B cell (primary cell): ENCODE measurements at regions not wholly inside any gene's neighbourhood (a gene's known extent, or its start where the extent isn't known, plus 50 kb on each side); places are given as distances from the start of the nearest gene placed in this dataset.

Experiments
- ATAC-seq: fragments of 200-7000 bp; cut with Tn5 transposase; one replicate; pipeline ENCODE4 v1.10.0; 2021; ENCODE audit warnings: low read depth, mild to moderate bottlenecking, moderate number of reproducible peaks, moderate library complexity
- CTCF ChIA-PET: fragments of 350-600 bp; sonication (Branson Sonifier 250); formaldehyde crosslinking; loops from one replicate; lab custom pipeline; 2021; ENCODE audit warnings: antibody characterized with exemption, inconsistent platforms; lab: Charles Lee
- POLR2A ChIA-PET: fragments of 350-600 bp; sonication (Branson Sonifier 250); formaldehyde crosslinking; loops from one replicate; lab custom pipeline; 2021; ENCODE audit warnings: antibody characterized with exemption; lab: Charles Lee
- DNase-seq: peaks from one replicate; pipeline ENCODE4 v3.0.0; 2013
- H2AFZ ChIP-seq: 2 replicates; pipeline ENCODE4 v1.6.1; 2012; ENCODE audit warnings: mild to moderate bottlenecking, low read depth, low read length; ENCODE audit not compliant: insufficient read depth, poor library complexity, severe bottlenecking
- H3K27ac ChIP-seq, 2 donors: 1 replicate in 1 of 2; 2 replicates in 1 of 2; pipeline ENCODE4 v1.5.1; 2012 to 2013; ENCODE audit warnings: low read length in 2 of 2, mild to moderate bottlenecking in 2 of 2, moderate library complexity in 1 of 2
- H3K27me3 ChIP-seq, 4 experiments: fragments of 200-600 bp in 1 of 4; sonication (generic) in 1 of 4; replicated peaks in 1 of 4; 1 replicate in 2 of 4; 2 replicates in 2 of 4; pipeline versions ENCODE4 v1.6.1 to v1.7.0; 2013 to 2016; ENCODE audit warnings: low read length in 3 of 4, mild to moderate bottlenecking in 2 of 4, mixed read lengths in 1 of 4, moderate library complexity in 1 of 4; ENCODE audit not compliant: insufficient read depth in 4 of 4, control insufficient read depth in 3 of 4; ENCODE audit errors: control extremely low read depth in 1 of 4
- H3K36me3 ChIP-seq, 2 experiments: replicated peaks in 1 of 2; 1 replicate in 1 of 2; 2 replicates in 1 of 2; pipeline versions ENCODE4 v1.6.1 to v1.7.1; 2013; ENCODE audit warnings: low read length in 1 of 2; ENCODE audit not compliant: insufficient read depth in 2 of 2, control insufficient read depth in 1 of 2; ENCODE audit errors: control extremely low read depth in 1 of 2, extremely low read depth in 1 of 2
- H3K4me1 ChIP-seq, 2 donors: fragments of 200-600 bp in 1 of 2; sonication (generic) in 1 of 2; 1 replicate in 1 of 2; 2 replicates in 1 of 2; pipeline versions ENCODE4 v1.5.1 to v1.6.1; 2013 to 2017; ENCODE audit warnings: low read length in 2 of 2; ENCODE audit not compliant: control insufficient read depth in 2 of 2, insufficient read depth in 2 of 2
- H3K4me2 ChIP-seq: replicated peaks from 2 replicates; pipeline ENCODE3; 2012; ENCODE audit warnings: mild to moderate bottlenecking, low read depth, low read length; ENCODE audit not compliant: poor library complexity, severe bottlenecking
- H3K4me3 ChIP-seq, 5 experiments: fragments of 200-600 bp in 1 of 5; sonication (generic) in 1 of 5; 1 replicate in 3 of 5; 2 replicates in 2 of 5; pipeline versions ENCODE4 v1.5.1 to v1.7.0; 2011 to 2016; ENCODE audit warnings: low read length in 4 of 5, mild to moderate bottlenecking in 4 of 5, low read depth in 2 of 5, control low read depth in 1 of 5, moderate library complexity in 1 of 5; ENCODE audit not compliant: insufficient read depth in 1 of 5; ENCODE audit errors: control extremely low read depth in 1 of 5, extremely low read depth in 1 of 5
- H3K79me2 ChIP-seq: fragments of 200-600 bp; sonication (generic); one replicate; pipeline ENCODE4 v1.6.0; 2016; ENCODE audit warnings: low read length; ENCODE audit not compliant: control insufficient read depth, insufficient read depth
- H3K9ac ChIP-seq: fragments of 200-600 bp; sonication (generic); 2 replicates; pipeline ENCODE4 v1.6.1; 2017; ENCODE audit warnings: mild to moderate bottlenecking, low read length, moderate library complexity
- H3K9me3 ChIP-seq, 3 donors: one replicate each; pipeline versions ENCODE4 v1.6.1 to v1.7.1; 2013; ENCODE audit warnings: low read length in 2 of 3; ENCODE audit not compliant: control insufficient read depth in 2 of 3, insufficient read depth in 1 of 3; ENCODE audit errors: control extremely low read depth in 1 of 3
- H4K20me1 ChIP-seq: 2 replicates; pipeline ENCODE4 v1.6.0; 2012; ENCODE audit warnings: mild to moderate bottlenecking, low read length; ENCODE audit not compliant: insufficient read depth, control insufficient read depth, poor library complexity, severe bottlenecking
- H3K27ac Mint-ChIP-seq: one replicate; pipeline ENCODE4 v1.8.0; 2021; ENCODE audit warnings: mixed read lengths
- H3K27me3 Mint-ChIP-seq: one replicate; pipeline ENCODE4 v1.8.0; 2021; ENCODE audit warnings: mixed read lengths
- H3K4me1 Mint-ChIP-seq: one replicate; pipeline ENCODE4 v1.8.0; 2021; ENCODE audit warnings: mixed read lengths
- H3K4me3 Mint-ChIP-seq: one replicate; pipeline ENCODE4 v1.8.0; 2021; ENCODE audit warnings: mixed read lengths
- H3K9me3 Mint-ChIP-seq: one replicate; pipeline ENCODE4 v1.8.0; 2022; ENCODE audit warnings: mixed read lengths; ENCODE audit not compliant: insufficient read depth
- EZH2 ChIP-seq: IDR thresholded peaks from 2 replicates; pipeline ENCODE4 v1.6.1; 2012; ENCODE audit warnings: borderline replicate concordance, low read depth, mild to moderate bottlenecking, moderate library complexity, low read length; ENCODE audit not compliant: insufficient read depth, poor library complexity, severe bottlenecking
- WGBS: methylation state at CpG from one replicate; pipeline ENCODE4 v1.1.5; 2013; ENCODE audit warnings: missing lambda C conversion rate; ENCODE audit not compliant: insufficient coverage; 5-methylcytosine and 5-hydroxymethylcytosine counted together
- intact Hi-C: fragments of 100-400 bp; cut with micrococcal nuclease; formaldehyde crosslinking; loops from one replicate; pipeline ENCODE4 v1.10.0; 2022
- TF ChIP-seq, protein P1 (sequence below): fragments of 200-600 bp; IDR thresholded peaks from one replicate; pipeline ENCODE4 v1.8.0; 2022; ENCODE audit warnings: antibody characterized with exemption, mild to moderate bottlenecking

DNA sequence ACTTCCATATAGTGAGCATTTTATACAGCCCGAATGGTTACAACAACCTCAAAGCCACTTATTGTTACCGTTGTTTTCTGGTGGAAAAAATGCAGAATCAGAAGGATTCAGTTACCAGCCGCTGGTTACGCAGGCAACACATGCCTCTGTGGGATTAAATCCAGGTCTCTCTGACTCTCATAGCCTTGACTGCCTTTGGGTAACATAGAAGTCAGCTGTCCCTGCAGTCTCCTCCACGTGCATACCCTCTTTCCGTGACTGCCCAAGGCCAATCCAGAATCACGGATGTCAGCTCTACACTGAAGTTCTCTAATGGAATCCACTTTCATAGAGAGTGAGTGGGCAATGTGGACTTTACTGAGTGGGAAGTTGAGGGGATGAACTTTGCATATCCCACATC is 189.5 kb upstream of the DNAJC19 start:
- 91% methylated on average over 3 of the region's 7 CpGs for WGBS
- CTCF ChIA-PET = no interaction called here

DNA sequence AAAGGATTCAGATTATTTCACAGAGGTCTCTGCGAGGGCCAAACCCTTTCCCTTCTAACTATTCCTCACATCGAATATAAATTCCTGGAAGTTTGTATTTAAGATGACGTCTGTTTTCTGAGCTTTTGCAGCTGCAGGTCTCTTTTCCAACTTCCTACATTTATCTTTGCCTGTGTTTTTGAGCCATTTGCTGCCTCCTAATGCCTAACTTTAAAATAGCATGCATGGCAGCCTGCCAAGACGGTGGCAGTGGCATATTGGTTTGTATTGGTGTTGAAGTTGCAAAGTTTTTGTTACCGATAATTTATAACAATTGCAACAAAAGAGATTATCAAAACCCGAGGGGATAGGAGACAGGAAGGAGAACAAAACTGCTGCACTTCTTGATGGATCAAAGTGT is 187.1 kb upstream of the DNAJC19 start:
- Histone ChIP-seq H3K4me2 (no peak overlapping the region), H3K27ac (no peak overlapping the region), H3K79me2 (no peaks in the 10 kb centered on the region), H3K9me3 (no peaks in the 10 kb centered on the region), H3K4me3 (no peak overlapping the region), H3K4me1 (no peaks in the 10 kb centered on the region), H3K9ac (no peak overlapping the region), H4K20me1 (no peaks in the 10 kb centered on the region), H2AFZ (no peak overlapping the region), H3K36me3 (no peaks in the 10 kb centered on the region), H3K27me3 (no peaks in the 10 kb centered on the region)
- Mint-ChIP-seq H3K27ac (no peak overlapping the region), H3K27me3 (no peaks in the 10 kb centered on the region), H3K9me3 (no peaks in the 10 kb centered on the region), H3K4me1 (no peaks in the 10 kb centered on the region), H3K4me3 (no peak overlapping the region)
- intact Hi-C loops = no loop called here
- ATAC-seq = no peak
- WGBS = no CpG with 5 or more reads among the region's 6 CpGs
- CTCF ChIA-PET = no interaction called here
- no peak for TF ChIP-seq EZH2
- TF ChIP-seq, protein P1, sequence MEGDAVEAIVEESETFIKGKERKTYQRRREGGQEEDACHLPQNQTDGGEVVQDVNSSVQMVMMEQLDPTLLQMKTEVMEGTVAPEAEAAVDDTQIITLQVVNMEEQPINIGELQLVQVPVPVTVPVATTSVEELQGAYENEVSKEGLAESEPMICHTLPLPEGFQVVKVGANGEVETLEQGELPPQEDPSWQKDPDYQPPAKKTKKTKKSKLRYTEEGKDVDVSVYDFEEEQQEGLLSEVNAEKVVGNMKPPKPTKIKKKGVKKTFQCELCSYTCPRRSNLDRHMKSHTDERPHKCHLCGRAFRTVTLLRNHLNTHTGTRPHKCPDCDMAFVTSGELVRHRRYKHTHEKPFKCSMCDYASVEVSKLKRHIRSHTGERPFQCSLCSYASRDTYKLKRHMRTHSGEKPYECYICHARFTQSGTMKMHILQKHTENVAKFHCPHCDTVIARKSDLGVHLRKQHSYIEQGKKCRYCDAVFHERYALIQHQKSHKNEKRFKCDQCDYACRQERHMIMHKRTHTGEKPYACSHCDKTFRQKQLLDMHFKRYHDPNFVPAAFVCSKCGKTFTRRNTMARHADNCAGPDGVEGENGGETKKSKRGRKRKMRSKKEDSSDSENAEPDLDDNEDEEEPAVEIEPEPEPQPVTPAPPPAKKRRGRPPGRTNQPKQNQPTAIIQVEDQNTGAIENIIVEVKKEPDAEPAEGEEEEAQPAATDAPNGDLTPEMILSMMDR = peak; percentile 26
- peak; percentile 4 for DNase-seq
- POLR2A ChIA-PET = no interaction called here

More for the DNA sequence above, 189.5 kb upstream of the DNAJC19 start:
- H3K4me1 ChIP-seq = no peaks in the 10 kb centered on the region
- no peak overlapping the region for H3K4me3 ChIP-seq
- POLR2A ChIA-PET = no interaction called here
- H3K4me1 Mint-ChIP-seq = no peaks in the 10 kb centered on the region
- H3K27ac ChIP-seq = no peak overlapping the region
- H3K36me3 ChIP-seq = no peaks in the 10 kb centered on the region
- no peak overlapping the region for H3K4me2 ChIP-seq
- ATAC-seq (no peak), DNase-seq (no peak)
- no peak overlapping the region for H3K9ac ChIP-seq
- no peaks in the 10 kb centered on the region for H3K79me2 ChIP-seq
- no peaks in the 10 kb centered on the region for H4K20me1 ChIP-seq
- H3K9me3 ChIP-seq = peaks cover 0 to 6% (median 0%) of the 10 kb centered on the region in 3 donors
- H3K4me3 Mint-ChIP-seq = no peak overlapping the region
- no peaks in the 10 kb centered on the region for H3K27me3 Mint-ChIP-seq
- no peak overlapping the region for H2AFZ ChIP-seq
- H3K27ac Mint-ChIP-seq = no peak overlapping the region
- H3K9me3 Mint-ChIP-seq = no peaks in the 10 kb centered on the region
- no peak for TF ChIP-seq EZH2
- TF ChIP-seq, protein P1 = no peak
- intact Hi-C loops = no loop called here
- no peaks in the 10 kb centered on the region for H3K27me3 ChIP-seq
